Activated naive CD4-positive, alpha-beta T cell treated with anti-CD3 and anti-CD28 coated beads, Interleukin-2, amount 50 U/mL, for 72 hours (primary cell): ENCODE measurements at regions not wholly inside any gene's neighbourhood (a gene's known extent, or its start where the extent isn't known, plus 50 kb on each side); places are given as distances from the start of the nearest gene placed in this dataset.

Source experiments
- ATAC-seq, 2 donors: fragments of 150-1000 bp; cut with Tn5 transposase; 2 replicates each; pipeline ENCODE4 v1.10.0; 2021; ENCODE audit warnings: mild to moderate bottlenecking in 2 of 2, moderate library complexity in 2 of 2
- DNase-seq, 2 donors: peaks; one replicate each; pipeline ENCODE4 v3.0.0; 2021 to 2022; ENCODE audit warnings: low spot score in 2 of 2
- H3K27ac Mint-ChIP-seq, 2 donors: one replicate each; pipeline ENCODE4 v1.8.0; 2022; ENCODE audit warnings: mild to moderate bottlenecking in 2 of 2, mixed read lengths in 2 of 2
- H3K36me3 Mint-ChIP-seq, 2 donors: one replicate each; pipeline ENCODE4 v1.8.0; 2022; ENCODE audit warnings: mixed read lengths in 2 of 2
- H3K9me3 Mint-ChIP-seq, 2 donors: one replicate each; pipeline ENCODE4 v1.8.0; 2022; ENCODE audit warnings: mixed read lengths in 2 of 2

GRCh38 chr18:45241982-45242565, 373.2 kb upstream of the SLC14A2 start:
- DNase-seq = no peak
- Mint-ChIP-seq H3K9me3 (no peaks in the 10 kb centered on the region), H3K36me3 (no peaks in the 10 kb centered on the region), H3K27ac (no peak overlapping the region)
- no peak for ATAC-seq

- DNase-seq = no peak
These were observed 371.8 kb upstream of the SLC14A2 start for GRCh38 chr18:45243340-45244110.

GRCh38 chr18:45245091-45245511, 370.2 kb upstream of the SLC14A2 start:
- ATAC-seq (no peak), DNase-seq (no peak)
- no peak overlapping the region for H3K27ac Mint-ChIP-seq
- no peaks in the 10 kb centered on the region for H3K9me3 Mint-ChIP-seq
- no peaks in the 10 kb centered on the region for H3K36me3 Mint-ChIP-seq

More at GRCh38 chr18:45243340-45244110, 371.8 kb upstream of the SLC14A2 start:
- no peaks in the 10 kb centered on the region for H3K36me3 Mint-ChIP-seq
- no peak for ATAC-seq
- H3K9me3 Mint-ChIP-seq = no peaks in the 10 kb centered on the region
- H3K27ac Mint-ChIP-seq = no peak overlapping the region

DNA sequence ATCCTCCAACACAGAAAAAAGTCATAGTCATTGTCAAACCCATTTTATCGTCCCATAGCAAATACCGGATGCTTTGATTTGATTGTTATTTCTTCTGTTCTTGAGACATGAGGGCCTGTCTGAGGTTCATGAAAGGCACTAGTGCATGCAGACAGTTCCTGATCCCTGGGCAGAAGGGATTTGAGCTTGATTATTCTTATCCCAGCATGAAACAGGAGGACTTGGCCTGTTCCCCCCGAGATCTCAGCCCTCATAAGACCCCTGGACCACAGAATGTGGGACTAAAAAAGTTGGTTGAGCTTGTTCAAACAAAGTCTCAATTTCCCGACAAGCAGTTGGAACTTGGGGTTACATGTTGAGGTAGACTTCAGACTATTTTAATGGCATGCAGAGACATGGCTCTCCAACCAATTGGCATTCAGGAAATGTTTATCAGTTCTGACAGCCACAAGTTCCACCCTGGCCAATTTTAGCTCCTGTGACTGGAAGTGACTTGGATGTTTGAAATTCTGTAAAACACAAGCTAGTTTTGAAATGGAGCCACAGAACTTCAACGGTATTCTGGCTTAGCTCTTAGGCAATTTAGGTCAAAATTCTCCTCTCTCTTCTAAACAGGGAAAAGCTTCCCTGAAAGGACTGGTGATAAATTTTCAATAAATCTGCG, 366.9 kb upstream of the SLC14A2 start:
- Mint-ChIP-seq H3K27ac (no peak overlapping the region), H3K9me3 (no peaks in the 10 kb centered on the region), H3K36me3 (no peaks in the 10 kb centered on the region)
- DNase-seq (no peak), ATAC-seq (no peak)

GRCh38 chr18:45249246-45249661, 366.0 kb upstream of the SLC14A2 start:
- ATAC-seq (no peak), DNase-seq (no peak)
- H3K36me3 Mint-ChIP-seq = no peaks in the 10 kb centered on the region
- H3K9me3 Mint-ChIP-seq = no peaks in the 10 kb centered on the region
- no peak overlapping the region for H3K27ac Mint-ChIP-seq

GRCh38 chr18:45250479-45250878, 364.8 kb upstream of the SLC14A2 start:
- DNase-seq (no peak), ATAC-seq (no peak)
- Mint-ChIP-seq H3K27ac (no peak overlapping the region), H3K36me3 (no peaks in the 10 kb centered on the region), H3K9me3 (no peaks in the 10 kb centered on the region)

GRCh38 chr18:45251236-45251635, 364.0 kb upstream of the SLC14A2 start:
- H3K27ac Mint-ChIP-seq = no peak overlapping the region
- no peak for ATAC-seq
- no peaks in the 10 kb centered on the region for H3K36me3 Mint-ChIP-seq
- DNase-seq = no peak
- H3K9me3 Mint-ChIP-seq = no peaks in the 10 kb centered on the region

GRCh38 chr18:45252474-45252873, 362.8 kb upstream of the SLC14A2 start:
- ATAC-seq (peak in 1 of 2 donors; percentile 38), DNase-seq (no peak)
- H3K27ac Mint-ChIP-seq = no peak overlapping the region
- no peaks in the 10 kb centered on the region for H3K36me3 Mint-ChIP-seq
- H3K9me3 Mint-ChIP-seq = no peaks in the 10 kb centered on the region

- ATAC-seq (no peak), DNase-seq (no peak)
- Mint-ChIP-seq H3K36me3 (no peaks in the 10 kb centered on the region), H3K9me3 (no peaks in the 10 kb centered on the region), H3K27ac (no peak overlapping the region)
These were observed 362.2 kb upstream of the SLC14A2 start for GRCh38 chr18:45253056-45253565.

DNA sequence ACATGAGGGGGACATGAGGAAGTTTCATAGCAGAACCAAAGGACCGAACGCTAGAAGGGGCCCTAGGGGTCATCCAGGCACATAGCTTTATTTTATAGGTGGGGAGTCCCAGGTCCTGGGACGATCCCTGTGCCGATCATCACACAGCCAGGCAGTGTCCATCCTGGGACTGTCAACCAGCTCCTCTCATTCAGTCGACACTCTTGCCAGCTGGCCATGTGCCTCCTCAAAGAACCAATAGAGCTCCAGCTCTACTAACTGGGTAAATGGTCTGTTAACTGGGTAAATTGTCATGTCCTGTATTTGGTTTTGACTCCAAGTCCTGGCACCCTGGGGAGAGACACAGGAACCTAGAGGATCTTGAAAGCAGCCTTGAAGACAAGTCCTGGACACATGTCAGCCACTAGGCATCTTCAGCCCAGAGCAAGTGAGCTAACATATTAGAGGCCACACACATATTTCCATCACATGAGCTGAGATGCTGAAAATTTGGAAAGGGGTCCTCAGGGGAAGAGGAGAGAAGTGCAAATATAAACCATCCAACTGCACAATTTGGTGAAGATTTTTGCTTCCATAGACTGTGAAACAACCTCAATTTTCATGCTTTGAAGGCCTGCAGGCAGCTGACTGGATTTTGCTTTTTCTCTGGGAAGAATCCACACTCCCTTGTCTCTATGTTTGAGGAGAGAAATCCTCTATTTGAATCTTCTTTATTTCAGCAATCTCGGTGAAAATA, 361.1 kb upstream of the SLC14A2 start:
- H3K27ac Mint-ChIP-seq = no peak overlapping the region
- DNase-seq (no peak), ATAC-seq (no peak)
- peaks cover 0 to 3% of the 10 kb centered on the region in 2 donors for H3K9me3 Mint-ChIP-seq
- no peaks in the 10 kb centered on the region for H3K36me3 Mint-ChIP-seq

DNA sequence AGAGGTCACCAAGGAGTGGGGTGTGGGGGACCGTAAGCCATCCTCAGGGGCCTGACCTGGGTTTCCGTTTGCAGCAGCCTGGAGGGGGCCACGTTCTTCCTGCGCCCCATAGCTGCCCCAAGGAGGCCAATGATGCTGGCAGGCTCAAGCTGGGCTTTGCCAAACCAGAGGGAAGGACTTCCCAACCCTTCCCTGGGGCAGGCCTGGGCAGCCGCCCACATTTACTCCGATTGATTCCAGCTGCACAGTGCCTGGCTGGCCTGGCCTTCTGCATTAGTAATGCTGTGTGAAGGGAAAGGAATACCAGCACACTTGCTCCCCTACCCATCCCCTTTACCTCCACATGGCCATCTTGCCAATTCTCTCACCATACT, 360.6 kb upstream of the SLC14A2 start:
- ATAC-seq (no peak), DNase-seq (no peak)
- Mint-ChIP-seq H3K9me3 (peaks cover 0 to 5% of the 10 kb centered on the region in 2 donors), H3K36me3 (no peaks in the 10 kb centered on the region), H3K27ac (no peak overlapping the region)

DNA sequence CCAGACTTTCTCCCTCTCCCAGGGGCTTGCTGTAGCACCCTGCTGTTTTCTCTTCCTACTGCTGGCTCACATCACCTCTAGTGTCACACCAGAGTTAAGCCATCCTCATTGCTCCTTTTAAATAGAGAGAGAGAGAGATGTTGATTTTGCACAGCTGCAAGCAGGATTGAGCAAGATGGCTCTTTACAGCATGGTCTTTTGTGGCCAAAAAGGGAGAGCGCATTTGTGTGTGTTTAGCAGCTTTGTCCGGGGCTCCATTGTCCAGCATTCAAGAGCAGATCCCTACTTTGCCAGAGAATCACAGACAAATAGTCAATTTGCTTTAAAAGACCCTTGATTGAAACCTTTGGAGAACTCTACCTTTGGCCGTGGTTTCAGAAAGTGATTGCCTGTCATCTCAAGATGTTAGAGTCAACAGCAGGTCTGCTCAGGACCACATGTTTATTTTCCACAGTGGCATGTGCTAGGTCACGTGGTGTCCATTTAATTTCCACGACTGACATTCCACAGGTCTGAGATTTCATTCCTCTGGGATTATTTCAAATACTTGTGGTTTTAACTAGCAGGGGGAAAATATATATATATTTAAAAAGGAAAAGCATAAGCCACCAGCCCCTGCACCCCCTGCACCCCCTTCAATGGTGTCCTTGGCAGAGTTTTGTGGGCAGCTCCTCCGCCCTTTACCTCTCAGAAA, 359.9 kb upstream of the SLC14A2 start:
- ATAC-seq (no peak), DNase-seq (no peak)
- H3K36me3 Mint-ChIP-seq = no peaks in the 10 kb centered on the region

GRCh38 chr18:45260125-45260524, 355.2 kb upstream of the SLC14A2 start:
- H3K36me3 Mint-ChIP-seq = no peaks in the 10 kb centered on the region

More for the DNA sequence above, 359.9 kb upstream of the SLC14A2 start:
- peaks cover 0 to 5% of the 10 kb centered on the region in 2 donors for H3K9me3 Mint-ChIP-seq
- no peak overlapping the region for H3K27ac Mint-ChIP-seq

GRCh38 chr18:45266023-45266422, 349.3 kb upstream of the SLC14A2 start:
- ATAC-seq (no peak), DNase-seq (no peak)
- Mint-ChIP-seq H3K36me3 (no peaks in the 10 kb centered on the region), H3K9me3 (no peaks in the 10 kb centered on the region), H3K27ac (no peak overlapping the region)

More at GRCh38 chr18:45260125-45260524, 355.2 kb upstream of the SLC14A2 start:
- H3K9me3 Mint-ChIP-seq = peaks cover 0 to 5% of the 10 kb centered on the region in 2 donors
- DNase-seq = no peak
- ATAC-seq = no peak
- H3K27ac Mint-ChIP-seq = no peak overlapping the region

DNA sequence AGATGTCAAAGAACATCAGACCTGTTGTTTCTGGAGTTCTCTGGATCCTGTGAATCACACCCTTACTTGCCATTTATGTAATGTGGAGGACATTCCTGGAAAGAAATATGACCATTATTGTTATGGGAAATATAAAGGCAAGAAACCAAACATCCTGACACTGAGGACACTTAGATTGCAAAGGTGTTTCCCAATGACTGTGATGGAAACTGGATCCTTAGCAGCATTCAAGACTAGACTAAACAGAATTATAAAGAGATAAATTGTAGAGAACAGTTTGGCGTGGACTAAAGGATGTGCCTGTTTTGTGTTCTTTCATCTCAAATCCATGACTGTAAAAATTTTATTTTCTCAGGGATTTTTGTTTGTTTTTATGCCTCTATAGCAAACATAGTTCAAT, 347.7 kb upstream of the SLC14A2 start:
- no peak for DNase-seq
- Mint-ChIP-seq H3K9me3 (no peaks in the 10 kb centered on the region), H3K27ac (no peak overlapping the region), H3K36me3 (no peaks in the 10 kb centered on the region)
- ATAC-seq = no peak

GRCh38 chr18:45268583-45268982, 346.7 kb upstream of the SLC14A2 start:
- ATAC-seq (no peak), DNase-seq (no peak)
- no peaks in the 10 kb centered on the region for H3K36me3 Mint-ChIP-seq
- H3K9me3 Mint-ChIP-seq = no peaks in the 10 kb centered on the region
- H3K27ac Mint-ChIP-seq = no peak overlapping the region
